GM21515 (cell line): ENCODE measurements at regions not wholly inside any gene's neighbourhood (a gene's known extent, or its start where the extent isn't known, plus 50 kb on each side); places are given as distances from the start of the nearest gene placed in this dataset.

Experiments used
- ATAC-seq: cut with Tn5 transposase; IDR thresholded peaks from one replicate; pipeline ENCODE4 v1.9.1; 2021; ENCODE audit not compliant: unreplicated experiment

DNA sequence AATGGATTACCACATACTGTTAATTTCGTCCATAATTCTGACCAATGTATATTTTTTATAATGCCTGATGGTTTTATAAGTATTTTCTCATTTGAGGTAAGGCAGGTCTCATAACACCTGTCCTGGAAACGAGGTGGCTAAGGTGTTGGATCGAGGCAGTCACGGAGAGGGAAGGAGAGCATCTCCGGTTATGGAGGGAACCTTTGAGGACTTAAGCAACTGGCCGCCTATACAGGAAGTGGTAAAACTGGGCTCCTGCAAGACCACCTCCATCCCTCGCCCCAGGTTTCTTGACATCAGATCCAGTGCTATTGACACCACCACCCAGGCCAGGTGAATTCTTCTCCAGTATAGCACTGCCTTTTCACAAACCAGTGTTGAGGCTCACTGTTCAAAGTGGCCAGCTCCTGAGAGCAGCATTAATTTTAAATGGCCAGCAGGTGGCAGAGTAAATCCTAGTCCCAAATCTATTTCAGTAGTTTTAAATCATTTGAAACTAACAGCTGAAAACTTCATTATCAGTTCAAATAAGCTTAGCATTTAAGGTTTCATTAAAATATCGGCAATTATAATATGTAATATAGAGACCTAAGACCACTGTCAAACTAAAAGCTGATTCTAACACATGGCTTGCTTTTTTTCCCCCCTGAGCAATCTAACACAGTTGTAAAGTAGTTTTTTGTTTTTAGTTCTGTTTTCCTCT lies 100.8 kb downstream of the PPM1A start:
- ATAC-seq, result peak; percentile 79

DNA sequence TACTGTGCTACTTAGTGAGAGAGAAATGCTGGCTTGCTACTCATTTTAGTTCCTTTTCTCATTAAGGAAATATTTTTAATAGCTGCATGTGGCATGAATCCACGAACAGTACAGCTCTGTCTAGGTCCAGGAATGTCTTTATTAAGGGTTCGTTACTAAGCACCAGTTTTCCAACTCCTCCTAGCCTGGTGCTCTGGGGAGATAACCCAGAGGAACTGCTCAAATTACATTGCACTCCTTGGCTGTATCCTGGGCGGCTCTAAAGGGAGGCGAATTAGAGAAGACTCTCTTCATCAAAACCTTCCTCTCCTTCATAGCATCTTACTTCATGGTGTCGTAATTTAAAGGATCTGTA lies 101.3 kb downstream of the PPM1A start:
- no peak for ATAC-seq

DNA sequence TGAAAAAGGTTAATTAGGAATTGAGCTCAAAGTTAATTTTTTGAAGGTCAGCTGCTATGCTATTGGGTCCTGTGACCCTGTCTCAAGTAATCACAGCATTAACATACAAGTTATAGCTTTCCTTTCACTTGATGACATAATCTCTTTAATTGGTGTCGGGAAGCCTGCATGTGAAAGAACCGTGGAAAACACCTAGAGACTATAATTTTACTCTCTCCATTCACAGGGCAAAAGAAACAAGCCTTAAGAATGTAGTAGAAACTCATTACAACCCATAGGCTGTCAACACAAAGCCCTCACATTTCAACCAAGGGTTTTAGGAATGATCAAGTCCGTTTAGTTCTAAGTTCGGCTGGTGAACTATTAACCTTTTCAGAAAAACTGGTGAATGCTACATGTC lies 104.4 kb downstream of the PPM1A start:
- no peak for ATAC-seq

DNA sequence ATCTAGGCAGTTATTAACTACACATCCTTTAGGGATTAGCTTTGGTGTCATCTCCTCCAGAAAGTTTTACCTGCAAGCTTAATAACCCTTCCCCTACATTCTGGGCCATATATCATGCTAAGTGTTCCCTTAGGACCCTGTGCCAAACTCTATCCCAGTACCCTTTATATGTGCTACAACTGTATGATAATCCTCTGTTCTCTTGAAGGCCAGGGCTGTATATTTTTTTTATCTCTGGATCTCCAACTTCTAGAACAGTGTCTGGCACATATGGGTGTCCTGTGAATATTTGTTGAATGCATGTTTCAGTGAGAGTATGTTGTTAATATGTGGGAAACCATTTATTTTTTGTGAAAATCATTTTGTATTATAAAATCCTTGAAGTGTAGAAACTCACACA lies 106.7 kb downstream of the PPM1A start:
- no peak for ATAC-seq

DNA sequence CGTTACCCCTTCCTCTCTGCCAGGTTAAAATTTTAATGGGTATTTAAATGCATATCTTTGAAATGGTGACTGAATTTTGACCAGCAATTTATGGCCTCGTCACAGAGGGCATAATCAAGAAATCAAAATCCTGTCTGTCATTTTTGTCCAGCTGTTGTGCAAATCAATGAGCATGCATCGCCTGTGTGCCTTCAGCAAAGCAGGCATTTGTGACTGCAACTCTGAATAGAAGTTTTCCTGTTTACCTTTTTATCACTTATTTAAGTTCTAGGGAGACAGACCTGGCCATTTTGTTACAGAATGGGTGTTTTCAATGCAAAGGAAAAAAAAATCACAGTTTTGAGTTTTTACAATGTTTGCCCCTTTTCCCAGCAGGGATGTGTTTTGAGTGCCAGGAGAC lies 107.4 kb downstream of the PPM1A start:
- no peak for ATAC-seq

DNA sequence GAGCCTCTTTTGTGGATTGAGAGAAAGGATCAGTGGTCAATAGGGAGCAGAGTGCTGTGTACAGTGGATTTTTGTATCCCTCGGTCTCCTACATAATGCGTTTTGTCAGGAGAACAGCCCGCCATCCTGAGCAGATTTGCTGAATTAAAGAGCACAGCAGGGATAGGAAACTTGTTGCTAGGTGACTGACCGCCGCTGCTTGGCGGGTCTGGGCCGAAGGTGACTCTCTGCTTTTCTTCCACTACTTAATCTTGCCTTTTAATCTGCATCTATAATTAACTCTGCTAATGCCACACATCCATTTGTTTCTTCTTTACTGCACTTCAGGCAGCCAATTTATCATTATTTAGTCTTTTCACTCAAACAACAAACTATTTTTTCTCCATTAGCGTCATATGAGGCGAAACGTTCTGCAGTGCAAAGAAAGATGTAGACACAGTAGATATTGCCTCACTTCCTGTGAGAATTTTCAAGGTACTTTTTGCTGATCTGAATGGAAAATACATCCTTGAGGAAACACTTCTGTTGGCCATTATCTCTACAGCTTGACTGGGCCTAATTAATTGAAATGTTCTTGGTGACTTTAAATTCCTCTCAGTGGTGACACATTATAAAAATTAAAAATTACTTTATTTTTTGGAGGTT lies 108.0 kb downstream of the PPM1A start:
- ATAC-seq, result no peak

DNA sequence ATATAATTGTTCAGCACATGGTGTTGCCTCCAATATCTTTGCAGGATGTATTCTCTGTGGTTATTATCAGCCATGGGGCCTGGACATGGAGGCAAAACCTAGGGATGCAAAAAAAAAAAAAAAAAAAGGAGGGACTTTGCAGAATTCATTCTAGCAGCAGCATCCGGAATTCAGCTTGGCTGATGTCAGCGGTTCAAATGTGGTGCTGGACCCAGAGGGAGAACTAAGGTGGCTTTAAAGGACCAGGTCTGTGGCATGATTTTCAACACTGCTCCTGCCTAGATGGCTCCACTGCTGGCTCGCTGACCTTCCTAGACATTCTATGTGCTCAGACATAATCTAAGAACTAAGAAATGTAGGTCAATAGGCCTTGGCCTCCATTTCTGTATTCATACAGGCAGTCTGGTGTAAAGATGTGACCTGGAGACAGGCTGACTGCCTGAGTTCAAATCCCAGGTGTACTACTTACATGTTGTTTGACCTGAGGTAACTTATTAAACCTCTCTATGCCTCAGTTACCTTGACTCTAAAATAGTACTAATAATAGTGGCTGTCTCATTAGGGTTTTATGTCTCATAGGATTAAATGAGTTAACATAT lies 108.6 kb downstream of the PPM1A start:
- no peak for ATAC-seq

DNA sequence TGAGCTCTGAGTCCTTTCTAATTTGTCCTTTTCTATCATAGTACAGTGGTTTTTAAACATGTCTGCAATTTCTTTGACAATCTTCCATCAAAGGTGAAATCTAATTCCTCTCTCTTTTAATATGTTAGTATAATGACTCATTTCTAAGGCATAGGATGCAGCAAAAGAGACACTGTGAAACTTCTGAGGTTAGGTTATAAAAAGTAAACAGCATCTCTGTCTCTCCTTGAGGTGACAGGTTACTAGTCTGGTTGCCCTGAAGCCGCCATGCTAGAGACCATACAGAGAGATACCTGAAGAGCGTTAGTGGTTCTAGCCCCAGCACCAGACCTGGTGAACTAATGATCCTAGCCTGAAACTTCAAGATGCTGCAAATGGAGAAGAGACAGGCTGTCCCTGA lies 114.3 kb downstream of the PPM1A start:
- ATAC-seq, result no peak

DNA sequence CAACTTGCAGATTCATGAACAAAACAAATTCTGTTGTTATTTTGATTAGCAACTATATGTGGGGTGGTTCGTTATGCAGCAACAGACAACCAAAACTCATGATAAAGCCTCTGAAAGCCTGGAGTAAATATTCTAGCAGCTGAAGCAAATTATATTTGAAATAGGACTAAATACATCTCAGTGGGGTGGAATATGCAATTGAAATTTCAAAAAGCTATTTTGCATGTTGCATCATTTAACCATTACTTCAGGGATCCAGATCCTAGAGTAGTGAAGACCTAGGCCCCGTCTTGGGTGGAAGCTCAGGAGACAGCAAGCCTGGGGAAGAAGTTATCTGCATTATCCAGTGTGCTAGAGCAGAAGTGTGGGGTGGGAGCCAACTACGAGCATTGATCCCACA lies 114.7 kb downstream of the PPM1A start:
- no peak for ATAC-seq

DNA sequence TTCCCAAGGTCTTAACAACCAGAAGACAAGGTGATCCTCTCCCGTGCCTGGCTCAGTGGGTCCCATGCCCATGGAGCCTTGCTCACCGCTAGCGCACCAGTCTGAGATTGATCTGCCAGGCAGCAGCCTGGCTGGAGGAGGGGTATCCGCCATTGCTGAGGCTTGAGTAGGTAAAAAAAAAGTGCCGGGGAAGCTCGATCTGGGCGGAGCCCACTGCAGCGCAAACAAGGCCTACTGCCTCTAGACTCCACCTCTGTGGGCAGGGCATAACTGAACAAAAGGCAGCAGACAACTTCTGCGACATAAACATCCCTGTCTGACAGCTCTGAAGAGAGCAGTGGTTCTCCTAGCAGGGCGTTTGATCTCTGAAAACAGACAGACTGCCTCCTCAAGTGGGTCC lies 104.0 kb downstream of the C14orf39 start:
- ATAC-seq, result no peak
